ENCODE measurements at regions not wholly inside any gene's neighbourhood (a gene's known extent, or its start where the extent isn't known, plus 50 kb on each side); places are given as distances from the start of the nearest gene placed in this dataset.
"Not testable (repeated sequence)": the region's sequence is repeated elsewhere in the genome, so short reads cannot be mapped to it uniquely, and the experiment has no call there.

- no peak for DNase-seq
These were observed 55.1 kb upstream of the STARD13 start for GRCh38 chr13:33340631-33341030.

GRCh38 chr13:33341861-33342452, 56.4 kb upstream of the STARD13 start:
- no peak for DNase-seq

GRCh38 chr13:33345842-33346241, 60.3 kb upstream of the STARD13 start:
- no peak for DNase-seq

- DNase-seq, result no peak
These were observed 62.3 kb upstream of the STARD13 start for GRCh38 chr13:33347861-33348260.

- no peak for DNase-seq
These were observed 62.8 kb upstream of the STARD13 start for GRCh38 chr13:33348366-33348765.

- DNase-seq, result no peak
These were observed 63.9 kb upstream of the STARD13 start for GRCh38 chr13:33349288-33349985.

GRCh38 chr13:33349986-33350826, 64.7 kb upstream of the STARD13 start:
- no peak for DNase-seq

- DNase-seq, result no peak
These were observed 65.8 kb upstream of the STARD13 start for GRCh38 chr13:33351319-33351718.

- DNase-seq, result no peak
These were observed 66.5 kb upstream of the STARD13 start for GRCh38 chr13:33352041-33352440.

- no peak for DNase-seq
These were observed 67.0 kb upstream of the STARD13 start for GRCh38 chr13:33352526-33352925.

- DNase-seq, result no peak
These were observed 67.7 kb upstream of the STARD13 start for GRCh38 chr13:33353210-33353609.

GRCh38 chr13:33353646-33354045, 68.1 kb upstream of the STARD13 start:
- no peak for DNase-seq

GRCh38 chr13:33355201-33355895, 69.8 kb upstream of the STARD13 start:
- no peak for DNase-seq

GRCh38 chr13:33358076-33358475, 72.5 kb upstream of the STARD13 start:
- DNase-seq, result not testable (repeated sequence)

GRCh38 chr13:33362986-33363727, 77.6 kb upstream of the STARD13 start:
- no peak for DNase-seq

- no peak for DNase-seq
These were observed 78.6 kb upstream of the STARD13 start for GRCh38 chr13:33364192-33364591.

- DNase-seq, result no peak
These were observed 81.0 kb upstream of the STARD13 start for GRCh38 chr13:33366469-33367062.

GRCh38 chr13:33367171-33367895, 81.8 kb upstream of the STARD13 start:
- DNase-seq, result no peak

GRCh38 chr13:33367926-33368325, 82.4 kb upstream of the STARD13 start:
- DNase-seq, result no peak

GRCh38 chr13:33369073-33369472, 83.5 kb upstream of the STARD13 start:
- no peak for DNase-seq

- no peak for DNase-seq
These were observed 86.8 kb upstream of the STARD13 start for GRCh38 chr13:33372251-33372919.
